IMR-90 (cell line): ENCODE measurements at regions not wholly inside any gene's neighbourhood (a gene's known extent, or its start where the extent isn't known, plus 50 kb on each side); places are given as distances from the start of the nearest gene placed in this dataset.

Experiments used
- ATAC-seq: fragments of 200-7000 bp; cut with Tn5 transposase; 2 replicates; pipeline ENCODE4 v1.9.1; 2020; ENCODE audit warnings: low read depth, mild to moderate bottlenecking, moderate library complexity
- BruUV-seq: library from RNA; stranded (reverse); fragments of 400-500 nt; replicated peaks from 2 replicates; lab custom pipeline; 2021; lab: Mats Ljungman, UMichigan
- CTCF ChIA-PET: fragments of 300-600 bp; formaldehyde crosslinking; extraction: SDS; loops from one replicate; lab custom pipeline; 2021; ENCODE audit warnings: antibody characterized with exemption; lab: Yijun Ruan, JAX
- POLR2A ChIA-PET: fragments of 300-600 bp; sonication (Branson Sonifier 250); formaldehyde crosslinking; loops from one replicate; lab custom pipeline; 2022; ENCODE audit warnings: antibody characterized with exemption; ENCODE audit not compliant: unreplicated experiment; lab: Charles Lee
- DNase-seq: peaks from one replicate; pipeline ENCODE4 v3.0.0; 2013
- H2AFZ ChIP-seq: replicated peaks from 2 replicates; pipeline ENCODE3; 2013; ENCODE audit warnings: low read length, mild to moderate bottlenecking; ENCODE audit not compliant: poor library complexity
- H2AK5ac ChIP-seq: 2 replicates; pipeline ENCODE4 v1.6.1; 2013; ENCODE audit warnings: low read depth, low read length, inconsistent platforms
- H2AK9ac ChIP-seq: replicated peaks from 2 replicates; pipeline ENCODE3; 2013; ENCODE audit warnings: mild to moderate bottlenecking, low read depth, low read length, moderate library complexity; ENCODE audit not compliant: poor library complexity
- H2BK120ac ChIP-seq: 2 replicates; pipeline ENCODE4 v1.6.1; 2013; ENCODE audit warnings: low read depth, low read length, inconsistent platforms
- H2BK15ac ChIP-seq: 3 replicates; pipeline ENCODE4 v1.6.1; 2013; ENCODE audit warnings: low read depth, low read length, inconsistent platforms
- H2BK20ac ChIP-seq: 2 replicates; pipeline ENCODE4 v1.6.1; 2013; ENCODE audit warnings: low read depth, mild to moderate bottlenecking, inconsistent platforms, low read length, moderate library complexity
- H2BK5ac ChIP-seq: 2 replicates; pipeline ENCODE4 v1.6.1; 2013; ENCODE audit warnings: mild to moderate bottlenecking, low read depth, low read length, inconsistent platforms; ENCODE audit not compliant: poor library complexity, severe bottlenecking
- H3K14ac ChIP-seq: replicated peaks from 2 replicates; pipeline ENCODE4 v1.6.1; 2013; ENCODE audit warnings: low read depth, low read length, inconsistent platforms
- H3K18ac ChIP-seq: 2 replicates; pipeline ENCODE4 v1.6.1; 2013; ENCODE audit warnings: low read depth, low read length, control low read depth
- H3K23ac ChIP-seq: 2 replicates; pipeline ENCODE4 v1.6.1; 2013; ENCODE audit warnings: low read depth, low read length, inconsistent platforms
- H3K27ac ChIP-seq: 2 replicates; pipeline ENCODE4 v1.5.1; 2013; ENCODE audit warnings: mild to moderate bottlenecking, control low read depth, low read length; ENCODE audit not compliant: insufficient read depth
- H3K27me3 ChIP-seq: 2 replicates; pipeline ENCODE4 v1.6.1; 2013; ENCODE audit warnings: low read length; ENCODE audit not compliant: control insufficient read depth, insufficient read depth
- H3K36me3 ChIP-seq: 2 replicates; pipeline ENCODE4 v1.6.1; 2013; ENCODE audit warnings: low read length, mixed read lengths; ENCODE audit not compliant: control insufficient read depth, insufficient read depth
- H3K4ac ChIP-seq: 2 replicates; pipeline ENCODE4 v1.6.1; 2013; ENCODE audit warnings: low read depth, low read length, inconsistent platforms
- H3K4me1 ChIP-seq: 2 replicates; pipeline ENCODE4 v1.6.1; 2013; ENCODE audit warnings: low read length, mixed read lengths; ENCODE audit not compliant: control insufficient read depth, insufficient read depth
- H3K4me2 ChIP-seq: 2 replicates; pipeline ENCODE4 v1.6.1; 2013; ENCODE audit warnings: low read depth, mild to moderate bottlenecking, control low read depth, low read length, moderate library complexity
- H3K4me3 ChIP-seq: 2 replicates; pipeline ENCODE4 v1.5.1; 2013; ENCODE audit warnings: low read depth, mild to moderate bottlenecking, control low read depth, low read length, moderate library complexity; ENCODE audit not compliant: insufficient read depth
- H3K56ac ChIP-seq: 2 replicates; pipeline ENCODE4 v1.6.1; 2013; ENCODE audit warnings: low read length, inconsistent platforms; ENCODE audit not compliant: insufficient read depth; ENCODE audit errors: extremely low read depth
- H3K79me1 ChIP-seq, 2 experiments: 2 replicates each; pipeline ENCODE4 v1.6.1; 2013; ENCODE audit warnings: low read length in 2 of 2, inconsistent platforms in 1 of 2, low read depth in 1 of 2
- H3K9ac ChIP-seq: 2 replicates; pipeline ENCODE4 v1.6.1; 2013; ENCODE audit warnings: low read depth, low read length, control low read depth
- H3K9me1 ChIP-seq: 2 replicates; pipeline ENCODE4 v1.6.1; 2013; ENCODE audit warnings: low read length, inconsistent platforms; ENCODE audit not compliant: insufficient read depth
- H3K9me3 ChIP-seq: 2 replicates; pipeline ENCODE4 v1.6.1; 2013; ENCODE audit warnings: low read length; ENCODE audit not compliant: control insufficient read depth, insufficient read depth
- H4K20me1 ChIP-seq: 2 replicates; pipeline ENCODE4 v1.6.1; 2013; ENCODE audit warnings: low read length, inconsistent platforms; ENCODE audit not compliant: insufficient read depth
- H4K5ac ChIP-seq: 2 replicates; pipeline ENCODE4 v1.6.1; 2013; ENCODE audit warnings: mild to moderate bottlenecking, low read depth, low read length, control low read depth
- H4K8ac ChIP-seq, 2 experiments: 2 replicates each; pipeline ENCODE4 v1.6.1; 2013; ENCODE audit warnings: low read depth in 2 of 2, low read length in 2 of 2, control low read depth in 1 of 2, inconsistent platforms in 1 of 2
- H4K91ac ChIP-seq: 2 replicates; pipeline ENCODE4 v1.6.1; 2013; ENCODE audit warnings: low read depth, low read length, inconsistent platforms; ENCODE audit not compliant: insufficient read depth
- MAZ ChIP-seq: IDR thresholded peaks from 2 replicates; pipeline ENCODE4 v1.6.1; 2012; ENCODE audit warnings: low read depth, mild to moderate bottlenecking, low read length, improper control_type of control experiment, moderate library complexity, borderline replicate concordance
- RCOR1 ChIP-seq: IDR thresholded peaks from 2 replicates; pipeline ENCODE4 v1.6.1; 2012; ENCODE audit warnings: mild to moderate bottlenecking, low read length, improper control_type of control experiment; ENCODE audit not compliant: insufficient replicate concordance
- SMC3 ChIP-seq: fragments of 150-350 bp; IDR thresholded peaks from 2 replicates; pipeline ENCODE4 v1.6.1; 2016; ENCODE audit warnings: low read depth, mild to moderate bottlenecking, antibody characterized with exemption, low read length, moderate library complexity
- WGBS, 2 experiments: methylation state at CpG; one replicate each; pipeline versions ENCODE4 v1.1.5 to v1.1.7; 2013; ENCODE audit warnings: missing lambda C conversion rate in 2 of 2; ENCODE audit not compliant: insufficient read length in 1 of 2; ENCODE audit errors: extremely low coverage in 2 of 2; 5-methylcytosine and 5-hydroxymethylcytosine counted together
- dilution Hi-C: fragments of 300-500 bp; cut with HindIII; formaldehyde crosslinking; loops from one replicate; pipeline ENCODE4 v1.14.3; 2018; ENCODE audit warnings: low sequenced_read_pairs; ENCODE audit not compliant: unreplicated experiment
- in situ Hi-C: fragments of 300-500 bp; cut with MboI; formaldehyde crosslinking; loops from 3 replicates; pipeline ENCODE4 v1.14.3; 2019; ENCODE audit warnings: low sequenced_read_pairs, inconsistent platforms, mixed read lengths
- intact Hi-C: fragments of 100-400 bp; cut with micrococcal nuclease; formaldehyde crosslinking; loops from 2 replicates; pipeline ENCODE4 v1.10.0; 2022

- no peaks in the 10 kb centered on the region for H3K36me3 ChIP-seq
- CTCF ChIA-PET, result no interaction called here
- H2AFZ ChIP-seq, result no peak overlapping the region
- H3K56ac ChIP-seq, result no peak overlapping the region
- no peak overlapping the region for H3K4me3 ChIP-seq
- in situ Hi-C loops, result loop anchor here (5.0 to 10.0 kb wide), 2 partner anchors 395 to 432 kb away; no protein-coding TSS in a partner anchor
- H3K4ac ChIP-seq, result no peak overlapping the region
- no peaks in the 10 kb centered on the region for H3K9me3 ChIP-seq
- H4K5ac ChIP-seq, result no peak overlapping the region
- no peak overlapping the region for H2BK120ac ChIP-seq
- no peak overlapping the region for H2BK20ac ChIP-seq
- POLR2A ChIA-PET, result no interaction called here
- H4K91ac ChIP-seq, result no peak overlapping the region
- H2BK5ac ChIP-seq, result no peak overlapping the region
- H3K9ac ChIP-seq, result no peak overlapping the region
- 0 out of 2 replicates have a peak overlapping the region, but pooled peaks have one; percentile 3 for H2AK5ac ChIP-seq
- ATAC-seq (no peak), DNase-seq (no peak)
- H3K9me1 ChIP-seq, result no peaks in the 10 kb centered on the region
- no peak overlapping the region for H3K14ac ChIP-seq
- H4K8ac ChIP-seq, result no peak overlapping the region
- no peak overlapping the region for H2AK9ac ChIP-seq
- no peak overlapping the region for H3K4me2 ChIP-seq
- no peaks in the 10 kb centered on the region for H3K27me3 ChIP-seq
- no CpG with 5 or more reads among the region's 2 CpGs for WGBS, 2 experiments
- TF ChIP-seq RCOR1, result no peak
- no peak for TF ChIP-seq SMC3
- TF ChIP-seq MAZ, result no peak
- no peak overlapping the region for H3K18ac ChIP-seq
- H3K27ac ChIP-seq, result no peak overlapping the region
- dilution Hi-C loops, result no loop called here
- no TSS peak for BruUV-seq
- no peaks in the 10 kb centered on the region for H3K79me1 ChIP-seq
- no peak overlapping the region for H2BK15ac ChIP-seq
- intact Hi-C loops, result no loop called here
- H3K4me1 ChIP-seq, result 0 out of 2 replicates have a peak, but pooled peaks cover 2% of the 10 kb centered on the region
- no peaks in the 10 kb centered on the region for H4K20me1 ChIP-seq
- no peak overlapping the region for H3K23ac ChIP-seq
Measured at GRCh38 chr6:124879992-124880355, 82.3 kb upstream of the RNF217 start.
